Aorta (tissue), 5 donors: ENCODE measurements at regions not wholly inside any gene's neighbourhood (a gene's known extent, or its start where the extent isn't known, plus 50 kb on each side); places are given as distances from the start of the nearest gene placed in this dataset.

Source experiments
- ATAC-seq: fragments of 200-7000 bp; cut with Tn5 transposase; one replicate; pipeline ENCODE4 v1.9.1; 2022; ENCODE audit warnings: moderate library complexity; ENCODE audit not compliant: low FRiP score
- DNase-seq, 2 donors: peaks; one replicate each; pipeline ENCODE4 v3.0.0-alpha.2; 2020
- H3K27ac ChIP-seq, 2 donors: one replicate each; pipeline ENCODE4 v1.5.1; 2013; ENCODE audit warnings: low read length in 2 of 2, mild to moderate bottlenecking in 2 of 2, moderate library complexity in 2 of 2, control low read depth in 1 of 2, inconsistent platforms in 1 of 2, low read depth in 1 of 2
- H3K27me3 ChIP-seq, 2 donors: one replicate each; pipeline ENCODE4 v1.6.1; 2013; ENCODE audit warnings: control low read depth in 1 of 2, low read length in 1 of 2, mild to moderate bottlenecking in 1 of 2, moderate library complexity in 1 of 2; ENCODE audit not compliant: insufficient read depth in 2 of 2, control insufficient read depth in 1 of 2
- H3K36me3 ChIP-seq, 2 donors: one replicate each; pipeline ENCODE4 v1.6.1; 2013; ENCODE audit warnings: control low read depth in 1 of 2, low read length in 1 of 2, mild to moderate bottlenecking in 1 of 2; ENCODE audit not compliant: insufficient read depth in 2 of 2, control insufficient read depth in 1 of 2
- H3K4me1 ChIP-seq, 2 donors: one replicate each; pipeline ENCODE4 v1.6.1; 2013; ENCODE audit warnings: low read length in 2 of 2, control low read depth in 1 of 2, mild to moderate bottlenecking in 1 of 2, moderate library complexity in 1 of 2; ENCODE audit not compliant: insufficient read depth in 2 of 2, control insufficient read depth in 1 of 2
- H3K4me3 ChIP-seq, 2 donors: one replicate each; pipeline ENCODE4 v1.5.1; 2013; ENCODE audit warnings: low read length in 2 of 2, control low read depth in 1 of 2, mild to moderate bottlenecking in 1 of 2
- H3K9me3 ChIP-seq: one replicate; pipeline ENCODE4 v1.6.1; 2013; ENCODE audit warnings: mild to moderate bottlenecking, low read length; ENCODE audit not compliant: control insufficient read depth
- WGBS, 2 donors: extraction: QIAGEN DNeasy Blood & Tissue Kit; methylation state at CpG; one replicate each; pipeline ENCODE4 v1.1.7; 2013; 5-methylcytosine and 5-hydroxymethylcytosine counted together
- intact Hi-C, 2 donors: fragments of 100-400 bp; cut with DNase I; formaldehyde crosslinking; loops; one replicate each; pipeline versions ENCODE4 v1.14.2 to v1.15.0; 2022
- donor health status: healthy with polysubstance abuse.
- donor health status: Bipolar disorder and iron deficiency.
- donor health status: DM: no; HTN: no; CAD: no.
- donor health status: DM: no; HTN: no; CAD: no.
- donor health status: DM: yes; HTN: yes; CAD: no.

- DNase-seq (no peak), ATAC-seq (no peak)
- H3K4me1 ChIP-seq = no peaks in the 10 kb centered on the region
- H3K4me3 ChIP-seq = no peak overlapping the region
- 72 to 76% methylated on average over 6 of the region's 6 CpGs for WGBS, 2 donors
- H3K9me3 ChIP-seq = no peaks in the 10 kb centered on the region
- H3K27ac ChIP-seq = no peak overlapping the region
- H3K36me3 ChIP-seq = peaks cover 0 to 1% of the 10 kb centered on the region in 2 donors
- intact Hi-C loops = no loop called here
- peaks cover 0 to 3% of the 10 kb centered on the region in 2 donors for H3K27me3 ChIP-seq
Measured at GRCh38 chr1:58392083-58392482, 154.4 kb downstream of the OMA1 start.

- Histone ChIP-seq H3K4me3 (no peak overlapping the region), H3K36me3 (peaks cover 0 to 1% of the 10 kb centered on the region in 2 donors), H3K27me3 (peaks cover 0 to 3% of the 10 kb centered on the region in 2 donors), H3K27ac (no peak overlapping the region), H3K4me1 (no peaks in the 10 kb centered on the region), H3K9me3 (no peaks in the 10 kb centered on the region)
- 69 to 74% methylated on average over 3 of the region's 3 CpGs for WGBS, 2 donors
- DNase-seq (no peak), ATAC-seq (no peak)
- intact Hi-C loops = no loop called here
Measured at GRCh38 chr1:58391514-58391913, 155.0 kb downstream of the OMA1 start.

DNA sequence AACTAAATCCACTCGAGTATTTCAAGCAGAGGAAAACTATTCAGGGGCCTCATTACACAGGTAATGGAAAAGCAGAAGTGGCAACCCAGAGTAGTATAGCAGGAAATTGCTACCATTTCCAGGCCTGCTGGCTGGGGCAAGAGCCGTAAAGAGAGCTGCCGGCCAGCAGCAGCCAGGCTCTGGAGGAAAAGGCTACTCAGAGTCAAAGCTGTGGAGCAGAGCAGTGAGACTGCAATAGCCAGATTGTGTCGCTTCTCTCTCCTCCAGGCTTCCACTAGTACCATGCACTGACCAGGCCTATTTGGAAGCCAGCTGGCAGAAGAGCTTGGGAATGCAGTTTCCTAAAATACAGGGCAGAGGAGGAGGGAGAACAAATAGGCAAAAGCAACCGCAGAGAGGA, 155.5 kb downstream of the OMA1 start:
- intact Hi-C loops = no loop called here
- no peak overlapping the region for H3K27ac ChIP-seq
- H3K4me1 ChIP-seq = no peaks in the 10 kb centered on the region
- peaks cover 0 to 3% of the 10 kb centered on the region in 2 donors for H3K27me3 ChIP-seq
- no peak overlapping the region for H3K4me3 ChIP-seq
- H3K36me3 ChIP-seq = peaks cover 0 to 1% of the 10 kb centered on the region in 2 donors
- peak; percentile 41 for ATAC-seq
- H3K9me3 ChIP-seq = no peaks in the 10 kb centered on the region
- WGBS, 2 donors = 40 to 66% methylated on average over 5 of the region's 5 CpGs
- peak in 1 of 2 donors; percentile 43 for DNase-seq

DNA sequence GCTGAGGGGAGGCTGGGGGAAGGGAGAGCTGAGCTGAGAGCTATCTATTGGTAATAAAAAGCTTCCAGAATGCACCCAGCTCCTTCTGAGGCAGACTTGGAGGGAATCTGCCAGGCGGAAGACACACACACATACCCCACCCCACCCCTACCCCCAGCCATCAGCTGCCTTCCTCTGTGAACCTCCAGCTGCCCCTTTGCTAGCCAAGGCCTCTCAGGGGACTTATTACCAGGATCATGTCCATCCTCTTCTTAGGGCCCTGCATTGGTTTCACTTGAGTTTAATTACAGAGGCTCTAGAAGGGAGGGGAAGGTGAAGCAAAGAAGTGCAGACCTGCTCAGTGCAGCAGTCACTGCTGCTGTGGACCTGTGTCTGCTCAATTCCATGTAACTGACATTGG, 156.4 kb downstream of the OMA1 start:
- intact Hi-C loops = no loop called here
- no peak for ATAC-seq
- Histone ChIP-seq H3K36me3 (peaks cover 0 to 1% of the 10 kb centered on the region in 2 donors), H3K4me1 (no peaks in the 10 kb centered on the region), H3K27me3 (peaks cover 0 to 3% of the 10 kb centered on the region in 2 donors), H3K4me3 (no peak overlapping the region), H3K27ac (no peak overlapping the region), H3K9me3 (no peaks in the 10 kb centered on the region)
- DNase-seq = no peak
- WGBS, 2 donors = 56 to 83% methylated on average over 1 of the region's 1 CpG

- Histone ChIP-seq H3K9me3 (no peaks in the 10 kb centered on the region), H3K27ac (no peak overlapping the region), H3K36me3 (no peaks in the 10 kb centered on the region), H3K4me1 (no peaks in the 10 kb centered on the region), H3K4me3 (no peak overlapping the region), H3K27me3 (no peaks in the 10 kb centered on the region)
- 89 to 93% methylated on average over 2 of the region's 2 CpGs for WGBS, 2 donors
- ATAC-seq (no peak), DNase-seq (no peak)
- intact Hi-C loops = no loop called here
Measured at GRCh38 chr1:58380345-58380744, 166.2 kb downstream of the OMA1 start.

- H3K27me3 ChIP-seq = no peaks in the 10 kb centered on the region
- no peaks in the 10 kb centered on the region for H3K4me1 ChIP-seq
- H3K27ac ChIP-seq = no peak overlapping the region
- ATAC-seq = no peak
- H3K36me3 ChIP-seq = no peaks in the 10 kb centered on the region
- DNase-seq = no peak
- peaks cover 2% of the 10 kb centered on the region for H3K9me3 ChIP-seq
- intact Hi-C loops = no loop called here
- H3K4me3 ChIP-seq = no peak overlapping the region
Measured at GRCh38 chr1:58367217-58367616, 179.3 kb downstream of the OMA1 start.

DNA sequence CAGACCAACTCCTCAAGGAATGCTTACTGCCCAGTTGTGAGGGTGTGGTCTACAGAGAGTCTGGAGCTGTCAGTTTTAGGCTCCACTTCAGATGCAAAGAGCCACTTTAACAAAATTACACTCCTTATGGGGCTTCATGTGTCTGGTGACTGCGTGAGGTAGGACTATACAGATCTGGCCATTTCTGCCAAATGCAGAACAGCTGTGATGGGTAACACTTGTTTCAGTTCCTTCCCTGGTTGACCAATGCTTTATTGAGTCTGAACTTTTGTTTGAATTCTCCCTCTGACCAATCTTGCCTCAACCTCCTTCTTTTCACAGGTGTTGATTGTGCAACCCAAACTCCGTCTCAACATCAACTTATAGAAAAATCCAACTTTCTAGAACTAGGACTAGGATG, 181.2 kb downstream of the OMA1 start:
- ATAC-seq = no peak
- intact Hi-C loops = no loop called here
- WGBS, 2 donors = 94 to 95% methylated on average over 2 of the region's 2 CpGs

DNA sequence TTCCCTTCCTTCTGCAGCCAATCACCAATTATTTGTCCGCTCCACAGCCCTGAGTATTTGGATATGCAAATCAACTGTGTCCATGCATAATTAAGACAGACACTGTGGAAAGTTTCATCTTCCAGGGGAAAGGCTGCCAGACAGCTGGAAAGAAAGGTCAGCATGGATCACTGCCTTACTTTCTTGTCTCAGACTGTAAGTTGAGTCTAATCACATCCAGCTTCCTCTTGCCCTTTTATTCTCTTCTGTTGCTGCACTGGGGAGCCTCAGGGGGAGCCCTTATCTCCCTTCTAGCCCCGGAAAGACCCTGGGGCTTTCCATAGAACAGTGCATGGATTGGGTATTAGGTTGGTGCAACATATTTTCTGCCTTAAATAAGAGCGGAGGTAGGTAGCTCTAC, 182.9 kb downstream of the OMA1 start:
- Histone ChIP-seq H3K36me3 (no peaks in the 10 kb centered on the region), H3K27me3 (no peaks in the 10 kb centered on the region), H3K4me3 (no peak overlapping the region), H3K27ac (no peak overlapping the region), H3K4me1 (no peaks in the 10 kb centered on the region), H3K9me3 (no peaks in the 10 kb centered on the region)
- ATAC-seq (no peak), DNase-seq (no peak)
- 57 to 64% methylated on average over 3 of the region's 3 CpGs for WGBS, 2 donors
- intact Hi-C loops = no loop called here

More for the DNA sequence above, 181.2 kb downstream of the OMA1 start:
- H3K27me3 ChIP-seq = no peaks in the 10 kb centered on the region
- H3K27ac ChIP-seq = no peak overlapping the region
- H3K36me3 ChIP-seq = no peaks in the 10 kb centered on the region
- H3K9me3 ChIP-seq = no peaks in the 10 kb centered on the region
- no peaks in the 10 kb centered on the region for H3K4me1 ChIP-seq
- DNase-seq = no peak
- H3K4me3 ChIP-seq = no peak overlapping the region

- no peaks in the 10 kb centered on the region for H3K27me3 ChIP-seq
- H3K4me1 ChIP-seq = no peaks in the 10 kb centered on the region
- H3K27ac ChIP-seq = no peak overlapping the region
- intact Hi-C loops = no loop called here
- no peak overlapping the region for H3K4me3 ChIP-seq
- no peaks in the 10 kb centered on the region for H3K36me3 ChIP-seq
- H3K9me3 ChIP-seq = no peaks in the 10 kb centered on the region
- WGBS, 2 donors = 31 to 80% methylated on average over 2 of the region's 2 CpGs
- DNase-seq (no peak), ATAC-seq (no peak)
Measured at GRCh38 chr1:58361134-58361533, 185.4 kb downstream of the OMA1 start.
